B cell (primary cell): ENCODE measurements at regions not wholly inside any gene's neighbourhood (a gene's known extent, or its start where the extent isn't known, plus 50 kb on each side); places are given as distances from the start of the nearest gene placed in this dataset.

ENCODE experiments used
- ATAC-seq: fragments of 200-7000 bp; cut with Tn5 transposase; one replicate; pipeline ENCODE4 v1.10.0; 2021; ENCODE audit warnings: low read depth, mild to moderate bottlenecking, moderate number of reproducible peaks, moderate library complexity
- CTCF ChIA-PET: fragments of 350-600 bp; sonication (Branson Sonifier 250); formaldehyde crosslinking; loops from one replicate; lab custom pipeline; 2021; ENCODE audit warnings: antibody characterized with exemption, inconsistent platforms; lab: Charles Lee
- POLR2A ChIA-PET: fragments of 350-600 bp; sonication (Branson Sonifier 250); formaldehyde crosslinking; loops from one replicate; lab custom pipeline; 2021; ENCODE audit warnings: antibody characterized with exemption; lab: Charles Lee
- DNase-seq: peaks from one replicate; pipeline ENCODE4 v3.0.0; 2013
- H2AFZ ChIP-seq: 2 replicates; pipeline ENCODE4 v1.6.1; 2012; ENCODE audit warnings: mild to moderate bottlenecking, low read depth, low read length; ENCODE audit not compliant: insufficient read depth, poor library complexity, severe bottlenecking
- H3K27ac ChIP-seq, 2 donors: 1 replicate in 1 of 2; 2 replicates in 1 of 2; pipeline ENCODE4 v1.5.1; 2012 to 2013; ENCODE audit warnings: low read length in 2 of 2, mild to moderate bottlenecking in 2 of 2, moderate library complexity in 1 of 2
- H3K27me3 ChIP-seq, 4 experiments: fragments of 200-600 bp in 1 of 4; sonication (generic) in 1 of 4; replicated peaks in 1 of 4; 1 replicate in 2 of 4; 2 replicates in 2 of 4; pipeline versions ENCODE4 v1.6.1 to v1.7.0; 2013 to 2016; ENCODE audit warnings: low read length in 3 of 4, mild to moderate bottlenecking in 2 of 4, mixed read lengths in 1 of 4, moderate library complexity in 1 of 4; ENCODE audit not compliant: insufficient read depth in 4 of 4, control insufficient read depth in 3 of 4; ENCODE audit errors: control extremely low read depth in 1 of 4
- H3K36me3 ChIP-seq, 2 experiments: replicated peaks in 1 of 2; 1 replicate in 1 of 2; 2 replicates in 1 of 2; pipeline versions ENCODE4 v1.6.1 to v1.7.1; 2013; ENCODE audit warnings: low read length in 1 of 2; ENCODE audit not compliant: insufficient read depth in 2 of 2, control insufficient read depth in 1 of 2; ENCODE audit errors: control extremely low read depth in 1 of 2, extremely low read depth in 1 of 2
- H3K4me1 ChIP-seq, 2 donors: fragments of 200-600 bp in 1 of 2; sonication (generic) in 1 of 2; 1 replicate in 1 of 2; 2 replicates in 1 of 2; pipeline versions ENCODE4 v1.5.1 to v1.6.1; 2013 to 2017; ENCODE audit warnings: low read length in 2 of 2; ENCODE audit not compliant: control insufficient read depth in 2 of 2, insufficient read depth in 2 of 2
- H3K4me2 ChIP-seq: replicated peaks from 2 replicates; pipeline ENCODE3; 2012; ENCODE audit warnings: mild to moderate bottlenecking, low read depth, low read length; ENCODE audit not compliant: poor library complexity, severe bottlenecking
- H3K4me3 ChIP-seq, 5 experiments: fragments of 200-600 bp in 1 of 5; sonication (generic) in 1 of 5; 1 replicate in 3 of 5; 2 replicates in 2 of 5; pipeline versions ENCODE4 v1.5.1 to v1.7.0; 2011 to 2016; ENCODE audit warnings: low read length in 4 of 5, mild to moderate bottlenecking in 4 of 5, low read depth in 2 of 5, control low read depth in 1 of 5, moderate library complexity in 1 of 5; ENCODE audit not compliant: insufficient read depth in 1 of 5; ENCODE audit errors: control extremely low read depth in 1 of 5, extremely low read depth in 1 of 5
- H3K79me2 ChIP-seq: fragments of 200-600 bp; sonication (generic); one replicate; pipeline ENCODE4 v1.6.0; 2016; ENCODE audit warnings: low read length; ENCODE audit not compliant: control insufficient read depth, insufficient read depth
- H3K9ac ChIP-seq: fragments of 200-600 bp; sonication (generic); 2 replicates; pipeline ENCODE4 v1.6.1; 2017; ENCODE audit warnings: mild to moderate bottlenecking, low read length, moderate library complexity
- H3K9me3 ChIP-seq, 3 donors: one replicate each; pipeline versions ENCODE4 v1.6.1 to v1.7.1; 2013; ENCODE audit warnings: low read length in 2 of 3; ENCODE audit not compliant: control insufficient read depth in 2 of 3, insufficient read depth in 1 of 3; ENCODE audit errors: control extremely low read depth in 1 of 3
- H4K20me1 ChIP-seq: 2 replicates; pipeline ENCODE4 v1.6.0; 2012; ENCODE audit warnings: mild to moderate bottlenecking, low read length; ENCODE audit not compliant: insufficient read depth, control insufficient read depth, poor library complexity, severe bottlenecking
- H3K27ac Mint-ChIP-seq: one replicate; pipeline ENCODE4 v1.8.0; 2021; ENCODE audit warnings: mixed read lengths
- H3K27me3 Mint-ChIP-seq: one replicate; pipeline ENCODE4 v1.8.0; 2021; ENCODE audit warnings: mixed read lengths
- H3K4me1 Mint-ChIP-seq: one replicate; pipeline ENCODE4 v1.8.0; 2021; ENCODE audit warnings: mixed read lengths
- H3K4me3 Mint-ChIP-seq: one replicate; pipeline ENCODE4 v1.8.0; 2021; ENCODE audit warnings: mixed read lengths
- H3K9me3 Mint-ChIP-seq: one replicate; pipeline ENCODE4 v1.8.0; 2022; ENCODE audit warnings: mixed read lengths; ENCODE audit not compliant: insufficient read depth
- CTCF ChIP-seq: fragments of 200-600 bp; IDR thresholded peaks from one replicate; pipeline ENCODE4 v1.8.0; 2022; ENCODE audit warnings: antibody characterized with exemption, mild to moderate bottlenecking
- EZH2 ChIP-seq: IDR thresholded peaks from 2 replicates; pipeline ENCODE4 v1.6.1; 2012; ENCODE audit warnings: borderline replicate concordance, low read depth, mild to moderate bottlenecking, moderate library complexity, low read length; ENCODE audit not compliant: insufficient read depth, poor library complexity, severe bottlenecking
- WGBS: methylation state at CpG from one replicate; pipeline ENCODE4 v1.1.5; 2013; ENCODE audit warnings: missing lambda C conversion rate; ENCODE audit not compliant: insufficient coverage; 5-methylcytosine and 5-hydroxymethylcytosine counted together
- intact Hi-C: fragments of 100-400 bp; cut with micrococcal nuclease; formaldehyde crosslinking; loops from one replicate; pipeline ENCODE4 v1.10.0; 2022

- TF ChIP-seq EZH2 (no peak), CTCF (no peak)
- Histone ChIP-seq H3K4me3 (no peak overlapping the region), H3K27ac (no peak overlapping the region), H3K27me3 (no peaks in the 10 kb centered on the region), H3K9ac (no peak overlapping the region), H3K4me1 (no peaks in the 10 kb centered on the region), H4K20me1 (no peaks in the 10 kb centered on the region), H2AFZ (no peak overlapping the region), H3K79me2 (no peaks in the 10 kb centered on the region), H3K36me3 (no peaks in the 10 kb centered on the region), H3K4me2 (no peak overlapping the region), H3K9me3 (peaks cover 0 to 3% (median 0%) of the 10 kb centered on the region in 3 donors)
- ATAC-seq (no peak), DNase-seq (no peak)
- POLR2A ChIA-PET: no interaction called here
- H3K4me1 Mint-ChIP-seq: no peaks in the 10 kb centered on the region
- no peak overlapping the region for H3K27ac Mint-ChIP-seq
- CTCF ChIA-PET: no interaction called here
- intact Hi-C loops: no loop called here
- WGBS: 83% methylated on average over 3 of the region's 4 CpGs
- peaks cover 5% of the 10 kb centered on the region for H3K9me3 Mint-ChIP-seq
- H3K4me3 Mint-ChIP-seq: no peak overlapping the region
- no peaks in the 10 kb centered on the region for H3K27me3 Mint-ChIP-seq
Measured at GRCh38 chr6:66599541-66599940, 892.5 kb upstream of the EYS start.

GRCh38 chr6:66578362-66578761 lies 871.3 kb upstream of the EYS start:
- H3K4me2 ChIP-seq: no peak overlapping the region
- no peak overlapping the region for H3K27ac ChIP-seq
- no peaks in the 10 kb centered on the region for H3K4me1 ChIP-seq
- no peak for DNase-seq
- no peak for TF ChIP-seq EZH2
- no peak for TF ChIP-seq CTCF
- Mint-ChIP-seq H3K9me3 (peaks cover 4% of the 10 kb centered on the region), H3K4me1 (no peaks in the 10 kb centered on the region), H3K4me3 (no peak overlapping the region), H3K27me3 (no peaks in the 10 kb centered on the region), H3K27ac (no peak overlapping the region)
- no peak for ATAC-seq
- ChIA-PET CTCF (no interaction called here), POLR2A (no interaction called here)
- WGBS: 100% methylated on average over 1 of the region's 4 CpGs
- H3K79me2 ChIP-seq: no peaks in the 10 kb centered on the region
- no peaks in the 10 kb centered on the region for H3K27me3 ChIP-seq
- no peak overlapping the region for H3K9ac ChIP-seq
- H4K20me1 ChIP-seq: no peaks in the 10 kb centered on the region
- intact Hi-C loops: no loop called here
- H3K9me3 ChIP-seq: peaks cover 0 to 7% (median 0%) of the 10 kb centered on the region in 3 donors
- no peak overlapping the region for H2AFZ ChIP-seq
- H3K36me3 ChIP-seq: no peaks in the 10 kb centered on the region
- no peak overlapping the region for H3K4me3 ChIP-seq
